GM12878 (cell line): ENCODE measurements at regions not wholly inside any gene's neighbourhood (a gene's known extent, or its start where the extent isn't known, plus 50 kb on each side); places are given as distances from the start of the nearest gene placed in this dataset.

Experiments used
- ATAC-seq: fragments of 200-7000 bp; cut with Tn5 transposase; 3 replicates; pipeline ENCODE4 v1.9.1; 2020; ENCODE audit warnings: mild to moderate bottlenecking, moderate library complexity
- BruUV-seq: library from RNA; stranded (reverse); fragments of 400-500 nt; replicated peaks from 2 replicates; lab custom pipeline; 2021; lab: Mats Ljungman, UMichigan
- CTCF ChIA-PET: fragments of 300-600 bp; sonication (Branson Sonifier 250); formaldehyde crosslinking; extraction: SDS; loops from one replicate; lab custom pipeline; 2021; ENCODE audit warnings: inconsistent platforms; lab: Yijun Ruan, JAX
- POLR2A ChIA-PET: fragments of 350-600 bp; formaldehyde crosslinking; extraction: SDS; loops from one replicate; lab custom pipeline; 2021; ENCODE audit warnings: inconsistent platforms; lab: Charles Lee
- RAD21 ChIA-PET: fragments of 300-600 bp; sonication (Branson Sonifier 250); formaldehyde crosslinking; loops from one replicate; lab custom pipeline; 2023; ENCODE audit warnings: antibody characterized with exemption; ENCODE audit not compliant: unreplicated experiment; lab: Charles Lee
- SMC1A ChIA-PET: fragments of 300-600 bp; sonication (Branson Sonifier 250); formaldehyde crosslinking; loops from one replicate; lab custom pipeline; 2023; ENCODE audit not compliant: unreplicated experiment, uncharacterized antibody; lab: Charles Lee
- DNase-seq: peaks from one replicate; pipeline ENCODE4 v3.0.0-alpha.2; 2011; ENCODE audit warnings: low read depth, low spot score
- FAIRE-seq: peaks from 3 replicates; lab custom pipeline; 2011; peaks lifted over from hg19 to GRCh38; lab: Jason Lieb, UNC
- H2AFZ ChIP-seq: 2 replicates; pipeline ENCODE4 v1.6.0; 2011; ENCODE audit warnings: low read depth, low read length, control low read depth; ENCODE audit not compliant: control insufficient read depth
- H3K27ac ChIP-seq: 2 replicates; pipeline ENCODE4 v1.5.1; 2011; ENCODE audit warnings: control low read depth; ENCODE audit not compliant: control insufficient read depth, insufficient read depth
- H3K27me3 ChIP-seq, 2 experiments: replicated peaks in 1 of 2; 2 replicates each; pipeline versions ENCODE4 v1.6.0 to v1.6.1; 2011; ENCODE audit warnings: low read length in 1 of 2; ENCODE audit not compliant: control insufficient read depth in 2 of 2, insufficient read depth in 2 of 2
- H3K36me3 ChIP-seq, 2 experiments: 2 replicates each; pipeline ENCODE4 v1.5.1; 2011; ENCODE audit warnings: low read length in 1 of 2; ENCODE audit not compliant: control insufficient read depth in 2 of 2, insufficient read depth in 2 of 2
- H3K4me1 ChIP-seq: 2 replicates; pipeline ENCODE4 v1.6.1; 2011; ENCODE audit warnings: mild to moderate bottlenecking, low read length, moderate library complexity, mixed read lengths; ENCODE audit not compliant: control insufficient read depth, insufficient read depth
- H3K4me2 ChIP-seq: 2 replicates; pipeline ENCODE4 v1.6.0; 2011; ENCODE audit warnings: control low read depth; ENCODE audit not compliant: control insufficient read depth, insufficient read depth
- H3K4me3 ChIP-seq: fragments of 200-600 bp; sonication (generic); 2 replicates; pipeline ENCODE4 v1.5.1; 2016
- H3K79me2 ChIP-seq: 2 replicates; pipeline ENCODE4 v1.6.0; 2011; ENCODE audit warnings: low read length; ENCODE audit not compliant: control insufficient read depth, insufficient read depth
- H3K9ac ChIP-seq: 2 replicates; pipeline ENCODE4 v1.8.0; 2011; ENCODE audit warnings: low read length, control low read depth, mixed read lengths; ENCODE audit not compliant: control insufficient read depth, insufficient read depth
- H3K9me3 ChIP-seq: replicated peaks from 3 replicates; pipeline ENCODE4 v1.5.1; 2011; ENCODE audit warnings: mild to moderate bottlenecking, low read length; ENCODE audit not compliant: control insufficient read depth, insufficient read depth
- H4K20me1 ChIP-seq: 2 replicates; pipeline ENCODE4 v1.6.0; 2011; ENCODE audit not compliant: control insufficient read depth, insufficient read depth
- BCLAF1 ChIP-seq: fragments of 450-650 bp; IDR thresholded peaks from 2 replicates; pipeline ENCODE4 v1.6.1; 2017; ENCODE audit warnings: antibody characterized with exemption, mild to moderate bottlenecking, moderate library complexity
- EGR1 ChIP-seq, 2 experiments: IDR thresholded peaks; 1 replicate in 1 of 2; 2 replicates in 1 of 2; pipeline ENCODE4 v1.6.1; 2011 to 2012; ENCODE audit warnings: low read depth in 2 of 2, low read length in 2 of 2, borderline replicate concordance in 1 of 2, mild to moderate bottlenecking in 1 of 2, moderate library complexity in 1 of 2
- ESRRA ChIP-seq: IDR thresholded peaks from 2 replicates; pipeline ENCODE4 v1.6.1; 2012; ENCODE audit warnings: mild to moderate bottlenecking, low read length, improper control_type of control experiment
- GATAD2B ChIP-seq: fragments of 450-650 bp; conservative IDR thresholded peaks from 2 replicates; pipeline ENCODE4 v1.6.1; 2017; ENCODE audit warnings: low read depth, mild to moderate bottlenecking, moderate library complexity
- MEF2B ChIP-seq: fragments of 450-650 bp; IDR thresholded peaks from 2 replicates; pipeline ENCODE4 v1.6.1; 2018; ENCODE audit warnings: mild to moderate bottlenecking, moderate library complexity; ENCODE audit not compliant: partially characterized antibody, poor library complexity, severe bottlenecking
- NR2C2 ChIP-seq: IDR thresholded peaks from 2 replicates; pipeline ENCODE4 v1.6.1; 2011; ENCODE audit warnings: borderline replicate concordance, low read depth; ENCODE audit not compliant: control insufficient read depth, insufficient read length
- SPI1 ChIP-seq: IDR thresholded peaks from 2 replicates; pipeline ENCODE4 v1.6.1; 2011; ENCODE audit warnings: low read depth, mild to moderate bottlenecking, low read length, moderate library complexity, borderline replicate concordance; ENCODE audit not compliant: insufficient read depth
- WGBS: methylation state at CpG from one replicate; pipeline ENCODE4 v1.1.6; 2016; ENCODE audit warnings: low lambda C conversion rate; ENCODE audit not compliant: insufficient replicate concordance, insufficient coverage; ENCODE audit errors: missing lambda C conversion rate; 5-methylcytosine and 5-hydroxymethylcytosine counted together
- in situ Hi-C: fragments of 300-500 bp; cut with MboI; formaldehyde crosslinking; loops from 9 replicates; pipeline ENCODE4 v1.14.3; 2018; ENCODE audit warnings: mixed read lengths
- intact Hi-C: fragments of 100-400 bp; cut with micrococcal nuclease; formaldehyde crosslinking; loops from one replicate; pipeline ENCODE4 v1.14.2; 2022; ENCODE audit not compliant: unreplicated experiment
- TF ChIP-seq, protein P1 (sequence below): IDR thresholded peaks from 2 replicates; pipeline ENCODE4 v1.6.1; 2011; ENCODE audit warnings: low read depth, mild to moderate bottlenecking, low read length, moderate library complexity, borderline replicate concordance; ENCODE audit errors: extremely low read depth
- TF ChIP-seq, protein P2 (sequence below): fragments of 450-650 bp; IDR thresholded peaks from 2 replicates; pipeline ENCODE4 v1.6.1; 2017; ENCODE audit warnings: mild to moderate bottlenecking, moderate library complexity

- in situ Hi-C loops = no loop called here
- Histone ChIP-seq H3K36me3 (no peaks in the 10 kb centered on the region), H2AFZ (no peak overlapping the region), H3K9me3 (no peaks in the 10 kb centered on the region), H3K4me2 (no peak overlapping the region), H3K4me1 (no peaks in the 10 kb centered on the region), H3K27ac (no peak overlapping the region), H3K4me3 (no peak overlapping the region), H3K79me2 (no peaks in the 10 kb centered on the region), H3K9ac (no peak overlapping the region), H3K27me3 (no peaks in the 10 kb centered on the region), H4K20me1 (no peaks in the 10 kb centered on the region)
- no peak for DNase-seq
- ChIA-PET RAD21 (no interaction called here), SMC1A (no interaction called here), CTCF (no interaction called here), POLR2A (no interaction called here)
- FAIRE-seq = no peak
- no peak for TF ChIP-seq SPI1
- no peak for ATAC-seq
- intact Hi-C loops = no loop called here
- WGBS = 0% methylated on average over 2 of the region's 2 CpGs
- BruUV-seq = no TSS peak
Measured at GRCh38 chr18:1571206-1571605, 666.5 kb downstream of the ADCYAP1 start.

DNA sequence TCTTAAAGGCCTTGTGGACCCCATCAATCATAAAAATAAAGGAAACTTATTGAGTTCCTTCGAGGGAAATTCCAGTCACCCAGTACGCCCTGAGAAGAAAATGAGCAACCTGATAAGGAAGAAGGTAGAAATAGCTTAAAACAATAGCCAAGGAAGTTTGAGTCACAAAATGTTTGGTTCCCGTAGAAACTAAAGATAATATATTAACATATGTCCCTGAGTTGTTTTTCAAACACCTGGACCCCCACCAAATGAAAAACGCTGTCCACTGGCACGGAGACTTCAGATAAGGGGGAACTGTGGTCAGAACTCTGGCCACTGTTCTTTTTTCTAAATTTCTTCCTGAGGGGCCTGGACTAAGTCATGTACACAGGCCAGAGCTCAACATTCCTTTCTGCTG lies 669.1 kb downstream of the ADCYAP1 start:
- no peak overlapping the region for H3K27ac ChIP-seq
- no peaks in the 10 kb centered on the region for H3K27me3 ChIP-seq
- H2AFZ ChIP-seq = no peak overlapping the region
- in situ Hi-C loops (no loop called here), intact Hi-C loops (no loop called here)
- H3K79me2 ChIP-seq = no peaks in the 10 kb centered on the region
- H3K9ac ChIP-seq = no peak overlapping the region
- ChIA-PET RAD21 (no interaction called here), CTCF (interaction anchor here (1.0 to 1.1 kb wide), 2 partner anchors 90 to 157 kb away, joined by 3 read pairs; no protein-coding TSS in a partner anchor), POLR2A (no interaction called here), SMC1A (interaction anchor here (0.6 kb wide), 1 partner anchor 639 kb away, joined by 3 read pairs; no protein-coding TSS in a partner anchor)
- no TSS peak for BruUV-seq
- FAIRE-seq (no peak), ATAC-seq (no peak), DNase-seq (no peak)
- WGBS = 0% methylated on average over 5 of the region's 5 CpGs
- no peaks in the 10 kb centered on the region for H4K20me1 ChIP-seq
- H3K36me3 ChIP-seq = no peaks in the 10 kb centered on the region
- no peaks in the 10 kb centered on the region for H3K4me1 ChIP-seq
- no peak overlapping the region for H3K4me3 ChIP-seq
- H3K4me2 ChIP-seq = no peak overlapping the region
- no peaks in the 10 kb centered on the region for H3K9me3 ChIP-seq
- TF ChIP-seq GATAD2B (no peak), BCLAF1 (no peak), MEF2B (no peak), ESRRA (no peak), EGR1 (IDR thresholded peaks at IDR 0.05; ENCODE audit: borderline replicate concordance in 1 of 2, low read depth in 2 of 2, low read length in 2 of 2) (no peak), NR2C2 (no peak)
- TF ChIP-seq, protein P1, sequence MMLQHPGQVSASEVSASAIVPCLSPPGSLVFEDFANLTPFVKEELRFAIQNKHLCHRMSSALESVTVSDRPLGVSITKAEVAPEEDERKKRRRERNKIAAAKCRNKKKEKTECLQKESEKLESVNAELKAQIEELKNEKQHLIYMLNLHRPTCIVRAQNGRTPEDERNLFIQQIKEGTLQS = no peak
- TF ChIP-seq, protein P2, sequence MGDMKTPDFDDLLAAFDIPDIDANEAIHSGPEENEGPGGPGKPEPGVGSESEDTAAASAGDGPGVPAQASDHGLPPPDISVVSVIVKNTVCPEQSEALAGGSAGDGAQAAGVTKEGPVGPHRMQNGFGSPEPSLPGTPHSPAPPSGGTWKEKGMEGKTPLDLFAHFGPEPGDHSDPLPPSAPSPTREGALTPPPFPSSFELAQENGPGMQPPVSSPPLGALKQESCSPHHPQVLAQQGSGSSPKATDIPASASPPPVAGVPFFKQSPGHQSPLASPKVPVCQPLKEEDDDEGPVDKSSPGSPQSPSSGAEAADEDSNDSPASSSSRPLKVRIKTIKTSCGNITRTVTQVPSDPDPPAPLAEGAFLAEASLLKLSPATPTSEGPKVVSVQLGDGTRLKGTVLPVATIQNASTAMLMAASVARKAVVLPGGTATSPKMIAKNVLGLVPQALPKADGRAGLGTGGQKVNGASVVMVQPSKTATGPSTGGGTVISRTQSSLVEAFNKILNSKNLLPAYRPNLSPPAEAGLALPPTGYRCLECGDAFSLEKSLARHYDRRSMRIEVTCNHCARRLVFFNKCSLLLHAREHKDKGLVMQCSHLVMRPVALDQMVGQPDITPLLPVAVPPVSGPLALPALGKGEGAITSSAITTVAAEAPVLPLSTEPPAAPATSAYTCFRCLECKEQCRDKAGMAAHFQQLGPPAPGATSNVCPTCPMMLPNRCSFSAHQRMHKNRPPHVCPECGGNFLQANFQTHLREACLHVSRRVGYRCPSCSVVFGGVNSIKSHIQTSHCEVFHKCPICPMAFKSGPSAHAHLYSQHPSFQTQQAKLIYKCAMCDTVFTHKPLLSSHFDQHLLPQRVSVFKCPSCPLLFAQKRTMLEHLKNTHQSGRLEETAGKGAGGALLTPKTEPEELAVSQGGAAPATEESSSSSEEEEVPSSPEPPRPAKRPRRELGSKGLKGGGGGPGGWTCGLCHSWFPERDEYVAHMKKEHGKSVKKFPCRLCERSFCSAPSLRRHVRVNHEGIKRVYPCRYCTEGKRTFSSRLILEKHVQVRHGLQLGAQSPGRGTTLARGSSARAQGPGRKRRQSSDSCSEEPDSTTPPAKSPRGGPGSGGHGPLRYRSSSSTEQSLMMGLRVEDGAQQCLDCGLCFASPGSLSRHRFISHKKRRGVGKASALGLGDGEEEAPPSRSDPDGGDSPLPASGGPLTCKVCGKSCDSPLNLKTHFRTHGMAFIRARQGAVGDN = no peak
